Lower leg skin (tissue), 4 donors: ENCODE measurements at regions not wholly inside any gene's neighbourhood (a gene's known extent, or its start where the extent isn't known, plus 50 kb on each side); places are given as distances from the start of the nearest gene placed in this dataset.

Source experiments
- DNase-seq, 2 donors: peaks; one replicate each; pipeline ENCODE4 v3.0.0-alpha.2; 2019; ENCODE audit warnings: low spot score in 2 of 2
- H3K4me3 ChIP-seq: fragments of 200-600 bp; sonication (generic); 2 replicates; pipeline ENCODE4 v1.5.1; 2017; ENCODE audit warnings: mild to moderate bottlenecking, low read depth; ENCODE audit not compliant: poor library complexity, severe bottlenecking
- POLR2A ChIP-seq, 2 donors: fragments of 450-650 bp; IDR thresholded peaks; one replicate each; pipeline ENCODE4 v1.6.1; 2016 to 2017; ENCODE audit warnings: antibody characterized with exemption in 2 of 2, mild to moderate bottlenecking in 1 of 2, moderate library complexity in 1 of 2
- WGBS, 2 donors: methylation state at CpG; one replicate each; pipeline ENCODE4 v1.1.5; 2018; 5-methylcytosine and 5-hydroxymethylcytosine counted together
- intact Hi-C: fragments of 100-400 bp; cut with DNase I; formaldehyde crosslinking; loops from one replicate; pipeline ENCODE4 v1.15.0; 2023; ENCODE audit warnings: low total_unique reads
- TF ChIP-seq, protein P1 (sequence below), 3 donors: fragments of 450-650 bp; IDR thresholded peaks; one replicate each; pipeline ENCODE4 v1.5.1; 2016; ENCODE audit warnings: antibody characterized with exemption in 3 of 3, mild to moderate bottlenecking in 3 of 3, moderate library complexity in 2 of 3

DNA sequence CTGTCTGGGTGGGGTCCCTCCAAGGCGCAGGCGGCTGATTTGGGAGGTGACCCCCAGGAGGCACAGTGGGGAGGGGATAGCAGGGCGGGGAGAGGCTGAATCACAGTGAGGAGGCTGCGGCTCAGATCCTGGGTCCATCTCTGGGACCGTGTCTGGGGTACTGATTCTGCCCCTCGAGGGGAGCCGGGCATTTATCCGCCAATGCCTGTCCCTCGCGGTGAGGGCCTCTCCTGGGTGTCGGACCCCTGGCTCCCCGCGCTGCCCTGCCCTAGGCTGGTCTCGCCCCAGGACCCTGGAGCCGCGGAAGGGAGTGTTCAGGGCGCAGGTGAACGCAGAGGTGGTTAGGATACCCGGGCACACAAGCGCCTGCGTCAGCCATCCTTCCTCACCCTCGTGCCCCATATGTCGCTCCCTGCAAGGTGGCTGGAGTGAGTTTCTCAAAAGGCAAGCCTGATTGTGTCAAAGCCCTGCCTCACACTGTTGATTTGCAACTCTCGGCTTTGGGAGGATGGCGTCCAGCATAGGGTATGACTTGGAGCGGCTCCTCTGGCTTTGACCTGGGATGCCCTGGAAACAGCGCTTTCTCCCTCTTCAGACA, 530.9 kb downstream of the PTPRU start:
- no peak for TF ChIP-seq POLR2A (IDR thresholded peaks at IDR 0.05)
- TF ChIP-seq, protein P1, sequence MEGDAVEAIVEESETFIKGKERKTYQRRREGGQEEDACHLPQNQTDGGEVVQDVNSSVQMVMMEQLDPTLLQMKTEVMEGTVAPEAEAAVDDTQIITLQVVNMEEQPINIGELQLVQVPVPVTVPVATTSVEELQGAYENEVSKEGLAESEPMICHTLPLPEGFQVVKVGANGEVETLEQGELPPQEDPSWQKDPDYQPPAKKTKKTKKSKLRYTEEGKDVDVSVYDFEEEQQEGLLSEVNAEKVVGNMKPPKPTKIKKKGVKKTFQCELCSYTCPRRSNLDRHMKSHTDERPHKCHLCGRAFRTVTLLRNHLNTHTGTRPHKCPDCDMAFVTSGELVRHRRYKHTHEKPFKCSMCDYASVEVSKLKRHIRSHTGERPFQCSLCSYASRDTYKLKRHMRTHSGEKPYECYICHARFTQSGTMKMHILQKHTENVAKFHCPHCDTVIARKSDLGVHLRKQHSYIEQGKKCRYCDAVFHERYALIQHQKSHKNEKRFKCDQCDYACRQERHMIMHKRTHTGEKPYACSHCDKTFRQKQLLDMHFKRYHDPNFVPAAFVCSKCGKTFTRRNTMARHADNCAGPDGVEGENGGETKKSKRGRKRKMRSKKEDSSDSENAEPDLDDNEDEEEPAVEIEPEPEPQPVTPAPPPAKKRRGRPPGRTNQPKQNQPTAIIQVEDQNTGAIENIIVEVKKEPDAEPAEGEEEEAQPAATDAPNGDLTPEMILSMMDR (IDR thresholded peaks at IDR 0.05): no peak
- H3K4me3 ChIP-seq: no peak overlapping the region
- 63 to 74% methylated on average over 25 to 26 of the region's 27 CpGs for WGBS, 2 donors
- DNase-seq: peak in 1 of 2 donors; percentile 64
- intact Hi-C loops: no loop called here

DNA sequence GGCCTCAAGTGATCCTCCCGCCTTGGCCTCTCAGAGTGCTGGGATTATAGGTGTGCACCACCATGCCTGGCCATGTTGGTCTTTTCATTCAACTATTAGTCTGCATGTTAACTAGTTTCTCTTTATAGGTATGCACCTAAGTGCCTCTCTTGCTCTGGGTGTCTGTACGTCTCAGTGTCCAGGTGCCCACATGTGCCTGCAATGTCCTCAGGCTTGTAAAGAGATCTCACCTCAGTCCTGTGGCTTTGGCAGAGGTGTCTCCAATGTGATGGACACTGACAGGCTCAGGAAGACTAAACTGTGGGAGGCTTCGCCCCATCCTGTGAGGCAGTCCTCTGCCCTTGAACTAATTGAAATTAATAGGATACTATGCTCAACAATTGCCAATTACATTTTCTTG, 526.3 kb downstream of the PTPRU start:
- H3K4me3 ChIP-seq: no peak overlapping the region
- intact Hi-C loops: no loop called here
- 46 to 91% methylated on average over 3 of the region's 3 CpGs for WGBS, 2 donors
- TF ChIP-seq POLR2A (IDR thresholded peaks at IDR 0.05): no peak
- peak in 1 of 2 donors; percentile 23 for DNase-seq

DNA sequence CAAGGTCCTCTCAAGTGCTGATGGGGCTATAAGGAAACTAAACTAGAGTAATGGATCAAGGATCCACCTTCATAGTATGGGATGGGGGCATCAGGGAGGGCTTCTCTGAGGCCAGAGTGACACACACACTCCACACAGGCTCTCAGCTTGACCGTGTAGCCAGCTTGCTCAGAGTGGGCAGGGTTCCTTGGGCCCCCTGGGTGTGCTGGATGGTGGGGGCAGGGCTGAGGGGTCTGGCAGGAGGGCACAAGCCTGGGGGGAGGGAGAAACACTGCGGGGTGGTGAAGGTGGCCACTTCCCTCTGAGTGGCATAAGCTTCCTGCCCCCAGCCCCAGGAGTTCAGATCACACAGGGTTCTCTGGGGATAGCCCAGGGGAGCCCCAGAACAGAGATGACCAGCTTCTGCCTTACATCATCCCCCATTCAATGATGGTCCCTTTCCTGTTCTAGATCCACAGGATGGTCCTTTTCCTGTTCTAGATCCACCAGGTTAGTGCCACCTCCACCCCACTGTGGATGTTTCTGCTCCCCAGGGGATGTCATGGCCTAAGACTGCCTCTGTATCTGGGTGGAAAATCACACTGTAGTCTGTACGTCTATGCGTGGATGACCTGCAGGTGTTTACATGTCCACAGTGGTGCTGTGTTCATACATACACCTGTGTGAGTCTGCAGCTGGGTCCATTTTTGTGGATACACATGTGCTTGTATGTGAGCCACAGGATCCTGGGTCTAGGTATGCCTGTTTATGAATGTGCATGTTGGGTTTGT, 525.0 kb downstream of the PTPRU start:
- peak in 1 of 2 donors; percentile 73 for DNase-seq
- TF ChIP-seq POLR2A (IDR thresholded peaks at IDR 0.05): no peak
- TF ChIP-seq, protein P1 (IDR thresholded peaks at IDR 0.05): no peak
- 53 to 67% methylated on average over 4 of the region's 4 CpGs for WGBS, 2 donors
- intact Hi-C loops: no loop called here
- H3K4me3 ChIP-seq: no peak overlapping the region

DNA sequence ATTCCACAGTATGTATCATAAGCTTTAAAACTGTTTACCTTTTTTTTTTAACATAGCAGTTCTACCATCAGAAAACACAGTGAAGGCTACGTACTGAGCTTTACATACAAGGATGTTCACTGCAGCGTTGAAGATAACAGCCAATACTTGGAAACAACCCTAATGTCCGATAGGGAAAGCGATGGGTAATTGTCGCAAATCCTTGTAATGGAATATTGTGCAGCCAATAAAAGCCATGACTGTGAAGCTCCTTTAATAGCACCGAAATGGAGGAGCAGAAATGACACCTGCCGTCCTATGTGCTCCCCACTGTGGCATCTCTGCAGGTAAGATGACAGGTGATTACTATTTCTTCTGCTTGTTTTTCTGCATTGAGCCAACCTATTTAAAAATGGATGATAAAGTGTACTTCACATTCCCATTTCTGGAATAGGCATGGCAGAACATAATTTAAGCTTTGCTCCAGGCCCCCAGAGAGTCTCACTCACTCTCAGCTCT, 523.8 kb downstream of the PTPRU start:
- intact Hi-C loops: no loop called here
- no peak for DNase-seq
- H3K4me3 ChIP-seq: no peak overlapping the region
- TF ChIP-seq, protein P1 (IDR thresholded peaks at IDR 0.05): no peak
- no peak for TF ChIP-seq POLR2A (IDR thresholded peaks at IDR 0.05)
- WGBS, 2 donors: 83 to 88% methylated on average over 7 of the region's 7 CpGs

DNA sequence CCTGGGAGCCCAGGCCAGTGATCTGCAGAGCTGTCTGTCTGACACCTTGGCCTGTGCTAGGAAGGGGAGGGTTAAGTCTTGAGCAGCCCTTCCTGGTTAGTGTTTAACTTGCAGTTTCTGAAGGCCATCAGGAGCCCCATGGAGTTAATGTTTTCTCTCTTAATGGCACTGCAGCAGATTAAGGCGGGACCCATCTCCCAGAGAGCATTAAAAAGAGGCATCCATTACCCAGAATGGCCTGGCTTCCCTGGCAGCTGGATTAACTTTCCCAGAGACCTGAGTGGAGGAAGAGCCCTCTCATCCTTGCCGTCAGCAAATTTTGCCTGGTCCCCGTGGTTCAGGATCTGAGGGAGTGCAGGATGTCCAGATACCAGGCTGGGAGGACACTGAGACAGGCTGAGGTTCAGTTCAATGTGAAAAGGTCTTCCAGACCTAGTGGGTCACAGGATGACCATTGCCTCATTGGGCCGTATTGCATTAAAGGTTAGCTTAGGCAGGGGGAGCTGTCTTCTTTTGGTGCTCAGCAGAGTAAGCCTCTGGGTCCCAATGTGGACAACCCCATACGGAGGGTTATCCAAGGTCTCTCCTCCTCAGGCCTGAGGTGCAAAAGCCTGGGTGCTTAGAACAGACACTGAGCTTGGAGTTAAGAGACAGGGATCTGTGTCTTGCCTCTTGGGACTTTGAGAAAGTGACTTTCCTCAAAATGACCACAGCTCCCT, 522.6 kb downstream of the PTPRU start:
- intact Hi-C loops: no loop called here
- TF ChIP-seq, protein P1 (IDR thresholded peaks at IDR 0.05): no peak
- no peak for TF ChIP-seq POLR2A (IDR thresholded peaks at IDR 0.05)
- 52 to 72% methylated on average over 5 of the region's 5 CpGs for WGBS, 2 donors
- peak in 1 of 2 donors; percentile 65 for DNase-seq
- H3K4me3 ChIP-seq: no peak overlapping the region
